ENCODE measurements at regions not wholly inside any gene's neighbourhood (a gene's known extent, or its start where the extent isn't known, plus 50 kb on each side); places are given as distances from the start of the nearest gene placed in this dataset.

DNA sequence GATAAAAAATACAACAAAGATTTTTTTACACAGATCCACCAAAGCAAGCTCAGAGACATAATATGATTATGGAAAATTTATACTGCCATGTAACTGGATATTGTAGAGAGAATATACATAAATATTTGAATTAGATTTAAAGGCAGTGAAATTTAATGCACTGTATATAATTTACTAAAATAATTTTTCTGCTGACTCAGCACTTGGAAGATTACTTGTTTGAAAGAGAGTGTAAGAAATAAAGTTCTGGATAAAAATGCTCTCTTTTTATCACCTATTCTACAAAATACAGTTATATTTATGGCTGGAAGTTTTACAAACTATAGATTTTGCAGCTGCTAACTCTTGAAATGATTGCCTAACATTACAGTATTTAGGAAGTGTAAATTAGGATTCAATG, 628.3 kb upstream of the CHORDC1 start:
- Histone ChIP-seq H3K27ac (ENCODE audit: low read depth in 1 of 2, low read length in 2 of 2) (no peak overlapping the region), H3K79me2 (ENCODE audit: insufficient read depth, low read length) (no peaks in the 10 kb centered on the region), H2AFZ (ENCODE audit: insufficient read depth, low read depth, low read length, poor library complexity, severe bottlenecking) (no peak overlapping the region), H3K27me3 (ENCODE audit: control insufficient read depth in 2 of 2, insufficient read depth in 2 of 2, low read length in 2 of 2) (no peaks in the 10 kb centered on the region), H3K9ac (ENCODE audit: insufficient read depth, low read length, poor library complexity, severe bottlenecking) (no peak overlapping the region), H3K4me3 (replicated peaks in 1 of 3; ENCODE audit: low read depth in 2 of 3, low read length in 3 of 3) (no peak overlapping the region), H3K4me2 (replicated peaks; ENCODE audit: extremely low read depth, low read length, poor library complexity, severe bottlenecking) (no peak overlapping the region), H3K4me1 (ENCODE audit: control insufficient read depth in 1 of 2, insufficient read depth in 2 of 2, low read length in 2 of 2) (no peaks in the 10 kb centered on the region), H3K9me3 (replicated peaks in 1 of 2; ENCODE audit: control insufficient read depth in 1 of 2, insufficient read depth in 1 of 2, low read length in 2 of 2) (no peaks in the 10 kb centered on the region), H4K20me1 (ENCODE audit: insufficient read depth, low read length) (no peaks in the 10 kb centered on the region), H3K36me3 (replicated peaks in 1 of 2; ENCODE audit: control insufficient read depth in 1 of 2, insufficient read depth in 2 of 2, low read length in 2 of 2) (no peaks in the 10 kb centered on the region)
- Mint-ChIP-seq H3K27me3 (ENCODE audit: low read depth in 3 of 3) (no peaks in the 10 kb centered on the region), H3K36me3 (no peaks in the 10 kb centered on the region), H3K4me1 (no peaks in the 10 kb centered on the region), H3K9me3 (peaks cover 0 to 7% (median 2%) of the 10 kb centered on the region in 7 donors), H3K27ac (no peak overlapping the region), H3K4me3 (no peak overlapping the region)
- TF ChIP-seq, protein P1, sequence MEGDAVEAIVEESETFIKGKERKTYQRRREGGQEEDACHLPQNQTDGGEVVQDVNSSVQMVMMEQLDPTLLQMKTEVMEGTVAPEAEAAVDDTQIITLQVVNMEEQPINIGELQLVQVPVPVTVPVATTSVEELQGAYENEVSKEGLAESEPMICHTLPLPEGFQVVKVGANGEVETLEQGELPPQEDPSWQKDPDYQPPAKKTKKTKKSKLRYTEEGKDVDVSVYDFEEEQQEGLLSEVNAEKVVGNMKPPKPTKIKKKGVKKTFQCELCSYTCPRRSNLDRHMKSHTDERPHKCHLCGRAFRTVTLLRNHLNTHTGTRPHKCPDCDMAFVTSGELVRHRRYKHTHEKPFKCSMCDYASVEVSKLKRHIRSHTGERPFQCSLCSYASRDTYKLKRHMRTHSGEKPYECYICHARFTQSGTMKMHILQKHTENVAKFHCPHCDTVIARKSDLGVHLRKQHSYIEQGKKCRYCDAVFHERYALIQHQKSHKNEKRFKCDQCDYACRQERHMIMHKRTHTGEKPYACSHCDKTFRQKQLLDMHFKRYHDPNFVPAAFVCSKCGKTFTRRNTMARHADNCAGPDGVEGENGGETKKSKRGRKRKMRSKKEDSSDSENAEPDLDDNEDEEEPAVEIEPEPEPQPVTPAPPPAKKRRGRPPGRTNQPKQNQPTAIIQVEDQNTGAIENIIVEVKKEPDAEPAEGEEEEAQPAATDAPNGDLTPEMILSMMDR (IDR thresholded peaks at IDR 0.05), result no peak
- intact Hi-C loops (cut with micrococcal nuclease), result no loop called here
- no peak for DNase-seq

DNA sequence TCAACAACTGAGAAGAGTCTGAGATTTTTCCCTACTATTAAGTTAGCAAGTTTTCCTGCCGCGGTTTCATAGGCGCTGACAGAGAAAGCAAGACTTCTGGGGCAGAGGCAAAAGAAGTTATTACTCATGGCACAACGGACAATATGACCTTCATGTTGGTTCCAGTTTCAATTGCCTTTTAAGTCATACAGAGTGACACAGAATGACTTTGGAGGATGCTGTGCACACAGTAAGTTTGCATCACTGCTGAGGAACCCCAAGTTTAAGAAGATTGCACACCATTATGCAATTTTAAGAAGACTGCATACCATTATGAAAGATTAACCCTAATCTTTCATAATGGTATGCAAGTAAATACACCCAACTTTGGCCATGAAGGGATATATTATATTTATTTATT, 626.5 kb upstream of the CHORDC1 start:
- TF ChIP-seq, protein P1 (IDR thresholded peaks at IDR 0.05), result no peak
- WGBS (ENCODE audit: insufficient coverage), result 98% methylated on average over 4 of the region's 4 CpGs
- H3K27me3 Mint-ChIP-seq (ENCODE audit: low read depth in 3 of 3), result no peaks in the 10 kb centered on the region

More for the DNA sequence above, 626.5 kb upstream of the CHORDC1 start:
- no peaks in the 10 kb centered on the region for H3K79me2 ChIP-seq (ENCODE audit: insufficient read depth, low read length)
- no peaks in the 10 kb centered on the region for H3K9me3 ChIP-seq (replicated peaks in 1 of 2; ENCODE audit: control insufficient read depth in 1 of 2, insufficient read depth in 1 of 2, low read length in 2 of 2)
- intact Hi-C loops (cut with micrococcal nuclease), result no loop called here
- Mint-ChIP-seq H3K4me3 (no peak overlapping the region), H3K36me3 (no peaks in the 10 kb centered on the region), H3K9me3 (peaks cover 0 to 7% (median 2%) of the 10 kb centered on the region in 7 donors), H3K27ac (no peak overlapping the region), H3K4me1 (no peaks in the 10 kb centered on the region)
- H3K9ac ChIP-seq (ENCODE audit: insufficient read depth, low read length, poor library complexity, severe bottlenecking), result no peak overlapping the region
- H3K27me3 ChIP-seq (ENCODE audit: control insufficient read depth in 2 of 2, insufficient read depth in 2 of 2, low read length in 2 of 2), result no peaks in the 10 kb centered on the region
- no peaks in the 10 kb centered on the region for H4K20me1 ChIP-seq (ENCODE audit: insufficient read depth, low read length)
- H3K27ac ChIP-seq (ENCODE audit: low read depth in 1 of 2, low read length in 2 of 2), result no peak overlapping the region
- DNase-seq, result no peak
- H3K4me1 ChIP-seq (ENCODE audit: control insufficient read depth in 1 of 2, insufficient read depth in 2 of 2, low read length in 2 of 2), result no peaks in the 10 kb centered on the region
- H3K4me2 ChIP-seq (replicated peaks; ENCODE audit: extremely low read depth, low read length, poor library complexity, severe bottlenecking), result no peak overlapping the region
- H2AFZ ChIP-seq (ENCODE audit: insufficient read depth, low read depth, low read length, poor library complexity, severe bottlenecking), result no peak overlapping the region
- H3K36me3 ChIP-seq (replicated peaks in 1 of 2; ENCODE audit: control insufficient read depth in 1 of 2, insufficient read depth in 2 of 2, low read length in 2 of 2), result no peaks in the 10 kb centered on the region
- H3K4me3 ChIP-seq (replicated peaks in 1 of 3; ENCODE audit: low read depth in 2 of 3, low read length in 3 of 3), result no peak overlapping the region

All from CD14-positive monocyte (primary cell).